ENCODE measurements at regions not wholly inside any gene's neighbourhood (a gene's known extent, or its start where the extent isn't known, plus 50 kb on each side); places are given as distances from the start of the nearest gene placed in this dataset.

- DNase-seq (ENCODE audit: low read depth in 1 of 2, low spot score in 1 of 2), result no peak
- peak; percentile 73 for FAIRE-seq
- TF ChIP-seq HES2 (IDR thresholded peaks at IDR 0.05) (no peak), ELK1 (IDR thresholded peaks at IDR 0.05; ENCODE audit: low read depth, low read length) (no peak), EHF (CRISPR knock-in tag; IDR thresholded peaks at IDR 0.05) (no peak), ZSCAN20 (CRISPR knock-in tag; IDR thresholded peaks at IDR 0.05) (no peak), FOXS1 (CRISPR knock-in tag; IDR thresholded peaks at IDR 0.05) (no peak), KDM5A (IDR thresholded peaks at IDR 0.05) (no peak), EP300 (IDR thresholded peaks at IDR 0.05) (no peak), BHLHE40 (IDR thresholded peaks at IDR 0.05; ENCODE audit: low read depth, low read length) (no peak), PBX3 (IDR thresholded peaks at IDR 0.05) (no peak)
- Histone ChIP-seq H3K4me2 (no peak overlapping the region), H3K4me1 (peaks cover 7% of the 10 kb centered on the region; the same call in 2 of the 3 replicates), H3K4me3 (no peak overlapping the region), H3K27ac (no peak overlapping the region), H3K9me3 (no peaks in the 10 kb centered on the region)
- CTCF ChIA-PET, result no interaction called here
- no peak for ATAC-seq
- WGBS (ENCODE audit: missing lambda C conversion rate), result 90% methylated on average over 14 of the region's 14 CpGs
- POLR2A ChIA-PET, result no interaction called here
These were observed 80.4 kb upstream of the BCOR start for GRCh38 chrX:40177942-40178715.

GRCh38 chrX:40177489-40177888 is 79.7 kb upstream of the BCOR start:
- no peak for DNase-seq (ENCODE audit: low read depth in 1 of 2, low spot score in 1 of 2)
- H3K4me1 ChIP-seq, result peaks cover 7% of the 10 kb centered on the region; the same call in 2 of the 3 replicates
- TF ChIP-seq FOXS1 (CRISPR knock-in tag; IDR thresholded peaks at IDR 0.05) (no peak), CHD4 (IDR thresholded peaks at IDR 0.05; ENCODE audit: borderline replicate concordance) (no peak), KDM5A (IDR thresholded peaks at IDR 0.05) (no peak), EHF (CRISPR knock-in tag; IDR thresholded peaks at IDR 0.05) (no peak), PBX3 (IDR thresholded peaks at IDR 0.05) (no peak), JUN (IDR thresholded peaks at IDR 0.05) (no peak), RCOR1 (IDR thresholded peaks at IDR 0.05; ENCODE audit: low read depth, low read length) (no peak), CEBPB (IDR thresholded peaks at IDR 0.05) (no peak), SREBF2 (IDR thresholded peaks at IDR 0.05) (no peak), CHD2 (IDR thresholded peaks at IDR 0.05; ENCODE audit: low read length, partially characterized antibody) (no peak), CBX8 (IDR thresholded peaks at IDR 0.05) (no peak), HOXA7 (CRISPR knock-in tag; IDR thresholded peaks at IDR 0.05) (no peak), KDM1A (IDR thresholded peaks at IDR 0.05; ENCODE audit: low read depth) (no peak), BCL3 (IDR thresholded peaks at IDR 0.05) (no peak), TP53 (CRISPR knock-in tag; IDR thresholded peaks at IDR 0.05) (no peak), RARB (CRISPR knock-in tag; IDR thresholded peaks at IDR 0.05) (no peak)
- FAIRE-seq, result peak; percentile 65
- H3K4me2 ChIP-seq, result peak overlapping the region; percentile 94
- POLR2A ChIA-PET, result interaction anchor here (1.0 kb wide), 1 partner anchor 24 kb away, joined by 4 read pairs; no protein-coding TSS in a partner anchor
- WGBS (ENCODE audit: missing lambda C conversion rate), result 83% methylated on average over 2 of the region's 2 CpGs
- no peak for ATAC-seq
- no peak overlapping the region for H3K4me3 ChIP-seq
- peak overlapping the region; percentile 90 to 96; a peak in 5 of 6 replicates for H3K27ac ChIP-seq
- H3K9me3 ChIP-seq, result no peaks in the 10 kb centered on the region
- CTCF ChIA-PET, result interaction anchor here (1.5 kb wide), 1 partner anchor 90 kb away, joined by 4 read pairs; no protein-coding TSS in a partner anchor
